ENCODE measurements at regions not wholly inside any gene's neighbourhood (a gene's known extent, or its start where the extent isn't known, plus 50 kb on each side); places are given as distances from the start of the nearest gene placed in this dataset.
"Not testable (repeated sequence)": the region's sequence is repeated elsewhere in the genome, so short reads cannot be mapped to it uniquely, and the experiment has no call there.

- Histone ChIP-seq H3K9me3 (no peaks in the 10 kb centered on the region), H3K4me1 (no peaks in the 10 kb centered on the region), H3K27ac (no peak overlapping the region), H3K27me3 (no peaks in the 10 kb centered on the region), H3K4me3 (no peak overlapping the region), H3K36me3 (no peaks in the 10 kb centered on the region)
- ATAC-seq = no peak
- intact Hi-C loops (cut with DNase I) = no loop called here
- no peak for DNase-seq
- TF ChIP-seq CTCF (IDR thresholded peaks at IDR 0.05) = no peak
Observed at GRCh38 chr2:176907341-176907740, 305.3 kb upstream of the HNRNPA3 start.

- no peaks in the 10 kb centered on the region for H3K27me3 ChIP-seq
Observed at GRCh38 chr2:176910828-176911227, 301.8 kb upstream of the HNRNPA3 start.

GRCh38 chr2:176913955-176914354 lies 298.6 kb upstream of the HNRNPA3 start:
- ATAC-seq = no peak

More at GRCh38 chr2:176910828-176911227, 301.8 kb upstream of the HNRNPA3 start:
- Histone ChIP-seq H3K4me1 (no peaks in the 10 kb centered on the region), H3K36me3 (no peaks in the 10 kb centered on the region), H3K9me3 (no peaks in the 10 kb centered on the region), H3K27ac (no peak overlapping the region), H3K4me3 (no peak overlapping the region)
- no peak for TF ChIP-seq CTCF (IDR thresholded peaks at IDR 0.05)
- ATAC-seq (no peak), DNase-seq (no peak)
- intact Hi-C loops (cut with DNase I) = no loop called here

GRCh38 chr2:176914371-176914770 lies 298.2 kb upstream of the HNRNPA3 start:
- no peaks in the 10 kb centered on the region for H3K27me3 ChIP-seq
- H3K4me1 ChIP-seq = no peaks in the 10 kb centered on the region
- no peak for DNase-seq
- no peak overlapping the region for H3K27ac ChIP-seq
- no peaks in the 10 kb centered on the region for H3K36me3 ChIP-seq
- no peak overlapping the region for H3K4me3 ChIP-seq
- H3K9me3 ChIP-seq = no peaks in the 10 kb centered on the region
- no peak for ATAC-seq
- no peak for TF ChIP-seq CTCF (IDR thresholded peaks at IDR 0.05)
- intact Hi-C loops (cut with DNase I) = no loop called here

More at GRCh38 chr2:176913955-176914354, 298.6 kb upstream of the HNRNPA3 start:
- Histone ChIP-seq H3K36me3 (no peaks in the 10 kb centered on the region), H3K27ac (no peak overlapping the region), H3K9me3 (no peaks in the 10 kb centered on the region), H3K27me3 (no peaks in the 10 kb centered on the region), H3K4me1 (no peaks in the 10 kb centered on the region), H3K4me3 (no peak overlapping the region)
- intact Hi-C loops (cut with DNase I) = no loop called here
- TF ChIP-seq CTCF (IDR thresholded peaks at IDR 0.05) = no peak
- no peak for DNase-seq

- H3K4me1 ChIP-seq; H3K36me3 ChIP-seq; ATAC-seq; DNase-seq; H3K27me3 ChIP-seq; intact Hi-C loops (cut with DNase I); H3K27ac ChIP-seq; H3K9me3 ChIP-seq; H3K4me3 ChIP-seq: not testable (repeated sequence)
Observed at GRCh38 chr2:176922545-176922944, 290.0 kb upstream of the HNRNPA3 start.

GRCh38 chr2:176923205-176923604 lies 289.4 kb upstream of the HNRNPA3 start:
- no peak overlapping the region for H3K4me3 ChIP-seq
- intact Hi-C loops (cut with DNase I) = no loop called here
- H3K4me1 ChIP-seq = no peaks in the 10 kb centered on the region
- DNase-seq = no peak
- H3K27ac ChIP-seq = no peak overlapping the region
- TF ChIP-seq CTCF (IDR thresholded peaks at IDR 0.05) = no peak
- no peaks in the 10 kb centered on the region for H3K27me3 ChIP-seq
- ATAC-seq = no peak
- no peaks in the 10 kb centered on the region for H3K9me3 ChIP-seq
- H3K36me3 ChIP-seq = no peaks in the 10 kb centered on the region

Measured in left lung (tissue), 4 donors.